A549 (cell line): ENCODE measurements at regions not wholly inside any gene's neighbourhood (a gene's known extent, or its start where the extent isn't known, plus 50 kb on each side); places are given as distances from the start of the nearest gene placed in this dataset.

Experiments used
- ATAC-seq, 2 experiments: fragments of 200-7000 bp in 1 of 2; fragments of >200 bp in 1 of 2; cut with Nextera tagmentation in 1 of 2; cut with Tn5 transposase in 1 of 2; 3 replicates each; pipeline versions ENCODE4 v1.8.0 to v1.9.1; 2018 to 2020; ENCODE audit warnings: mild to moderate bottlenecking in 1 of 2, moderate library complexity in 1 of 2
- CTCF ChIA-PET: fragments of 300-600 bp; sonication (Branson Sonifier 250); formaldehyde crosslinking; extraction: SDS; loops from one replicate; lab custom pipeline; 2021; ENCODE audit warnings: antibody characterized with exemption, inconsistent platforms; lab: Yijun Ruan, JAX
- POLR2A ChIA-PET: fragments of 350-600 bp; formaldehyde crosslinking; extraction: SDS; loops from one replicate; lab custom pipeline; 2021; ENCODE audit warnings: antibody characterized with exemption, inconsistent platforms; lab: Yijun Ruan, JAX
- DNase-seq, 2 experiments: peaks; one replicate each; pipeline versions ENCODE4 v3.0.0 to v3.0.0-alpha.2; 2011 to 2016; ENCODE audit warnings: low read depth in 1 of 2, low spot score in 1 of 2
- FAIRE-seq: peaks from 2 replicates; lab custom pipeline; 2011; peaks lifted over from hg19 to GRCh38; lab: Jason Lieb, UNC
- H3K27ac ChIP-seq, 2 experiments: fragments of >200 bp; sonication (Bioruptor Twin); formaldehyde crosslinking; 3 replicates each; pipeline ENCODE4 v1.5.1; 2016 to 2017
- H3K4me1 ChIP-seq: fragments of >200 bp; sonication (Bioruptor Twin); formaldehyde crosslinking; 3 replicates; pipeline ENCODE4 v1.6.1; 2016
- H3K4me2 ChIP-seq: fragments of >200 bp; sonication (Bioruptor Twin); formaldehyde crosslinking; 3 replicates; pipeline ENCODE4 v1.6.1; 2016
- H3K4me3 ChIP-seq: fragments of >200 bp; sonication (Bioruptor Twin); formaldehyde crosslinking; 3 replicates; pipeline ENCODE4 v1.5.1; 2016
- H3K9me3 ChIP-seq: fragments of >200 bp; sonication (Bioruptor Twin); formaldehyde crosslinking; 3 replicates; pipeline ENCODE4 v1.6.1; 2016
- BCL3 ChIP-seq: fragments of >200 bp; sonication (Bioruptor Twin); formaldehyde crosslinking; IDR thresholded peaks from 3 replicates; pipeline ENCODE4 v1.6.1; 2016
- BHLHE40 ChIP-seq: IDR thresholded peaks from 2 replicates; pipeline ENCODE4 v1.6.1; 2012; ENCODE audit warnings: low read depth, low read length, inconsistent platforms
- EP300 ChIP-seq, 2 experiments: fragments of >200 bp; sonication (Bioruptor Twin); formaldehyde crosslinking; IDR thresholded peaks; 2 replicates in 1 of 2; 3 replicates in 1 of 2; pipeline ENCODE4 v1.6.1; 2016 to 2017
- ESRRA ChIP-seq: fragments of 150-350 bp; IDR thresholded peaks from 2 replicates; pipeline ENCODE4 v1.6.1; 2014; ENCODE audit warnings: mild to moderate bottlenecking, low read length, borderline replicate concordance
- FOSB ChIP-seq: fragments of 250-450 bp; sonication (Bioruptor Pico); IDR thresholded peaks from 2 replicates; pipeline ENCODE4 v1.5.0; 2020; ENCODE audit warnings: mild to moderate bottlenecking, moderate library complexity
- FOSL2 ChIP-seq, 2 experiments: fragments of 450-650 bp in 1 of 2; fragments of >200 bp in 1 of 2; sonication (Bioruptor Twin) in 1 of 2; formaldehyde crosslinking; IDR thresholded peaks; 2 replicates each; pipeline versions ENCODE4 v1.5.0 to v1.6.1; 2016 to 2020; ENCODE audit warnings: mild to moderate bottlenecking in 1 of 2, moderate library complexity in 1 of 2
- HDAC2 ChIP-seq: fragments of 200-600 bp; sonication (generic); IDR thresholded peaks from 2 replicates; pipeline ENCODE4 v1.6.1; 2016
- HEYL ChIP-seq: fragments of 250-450 bp; sonication (Bioruptor Pico); IDR thresholded peaks from 2 replicates; pipeline ENCODE4 v1.8.0; 2021; ENCODE audit warnings: mild to moderate bottlenecking, moderate library complexity
- HOXB13 ChIP-seq: fragments of 250-450 bp; sonication (Bioruptor Pico); IDR thresholded peaks from 2 replicates; pipeline ENCODE4 v1.5.0; 2020; ENCODE audit warnings: low read depth, mild to moderate bottlenecking, moderate library complexity
- JUN ChIP-seq, 2 experiments: fragments of >200 bp; sonication (Bioruptor Twin); formaldehyde crosslinking; IDR thresholded peaks; 2 replicates in 1 of 2; 3 replicates in 1 of 2; pipeline ENCODE4 v1.6.1; 2016 to 2017
- JUNB ChIP-seq: fragments of >200 bp; sonication (Bioruptor Twin); formaldehyde crosslinking; IDR thresholded peaks from 2 replicates; pipeline ENCODE4 v1.6.1; 2016
- MAZ ChIP-seq: fragments of 150-350 bp; IDR thresholded peaks from 2 replicates; pipeline ENCODE4 v1.6.1; 2014; ENCODE audit warnings: antibody characterized with exemption, low read depth, low read length, borderline replicate concordance
- MYC ChIP-seq: IDR thresholded peaks from 2 replicates; pipeline ENCODE4 v1.6.1; 2012; ENCODE audit warnings: mild to moderate bottlenecking, inconsistent platforms, low read length, improper control_type of control experiment, borderline replicate concordance
- NFE2L2 ChIP-seq: fragments of 150-350 bp; conservative IDR thresholded peaks from 2 replicates; pipeline ENCODE4 v1.6.1; 2014; ENCODE audit warnings: low read length
- NPAS2 ChIP-seq: fragments of 250-450 bp; sonication (Bioruptor Pico); IDR thresholded peaks from 2 replicates; pipeline ENCODE4 v1.8.0; 2022; ENCODE audit warnings: mild to moderate bottlenecking, moderate library complexity, borderline replicate concordance
- POLR2A ChIP-seq: IDR thresholded peaks from 2 replicates; pipeline ENCODE4 v1.6.1; 2012; ENCODE audit warnings: mild to moderate bottlenecking, low read length
- RCOR1 ChIP-seq: fragments of 150-350 bp; IDR thresholded peaks from 2 replicates; pipeline ENCODE4 v1.6.1; 2014; ENCODE audit warnings: antibody characterized with exemption, low read length, low read depth
- ZC3H11A ChIP-seq: fragments of 450-650 bp; IDR thresholded peaks from 2 replicates; pipeline ENCODE4 v1.6.1; 2014; ENCODE audit warnings: antibody characterized with exemption, mild to moderate bottlenecking
- ZSCAN20 ChIP-seq: fragments of 250-450 bp; sonication (Bioruptor Pico); IDR thresholded peaks from 2 replicates; pipeline ENCODE4 v1.8.0; 2022; ENCODE audit warnings: mild to moderate bottlenecking, moderate library complexity
- WGBS: methylation state at CpG from one replicate; pipeline ENCODE4 v1.1.6; 2017; ENCODE audit errors: missing lambda C conversion rate; 5-methylcytosine and 5-hydroxymethylcytosine counted together
- TF ChIP-seq, protein P1 (sequence below): fragments of 250-450 bp; sonication (Bioruptor Pico); IDR thresholded peaks from 2 replicates; pipeline ENCODE4 v1.5.0; 2021; ENCODE audit warnings: mild to moderate bottlenecking, moderate library complexity, borderline replicate concordance
- TF ChIP-seq, protein P2 (sequence below): fragments of 150-350 bp; IDR thresholded peaks from 2 replicates; pipeline ENCODE4 v1.6.1; 2014; ENCODE audit warnings: low read depth, mild to moderate bottlenecking, low read length

DNA sequence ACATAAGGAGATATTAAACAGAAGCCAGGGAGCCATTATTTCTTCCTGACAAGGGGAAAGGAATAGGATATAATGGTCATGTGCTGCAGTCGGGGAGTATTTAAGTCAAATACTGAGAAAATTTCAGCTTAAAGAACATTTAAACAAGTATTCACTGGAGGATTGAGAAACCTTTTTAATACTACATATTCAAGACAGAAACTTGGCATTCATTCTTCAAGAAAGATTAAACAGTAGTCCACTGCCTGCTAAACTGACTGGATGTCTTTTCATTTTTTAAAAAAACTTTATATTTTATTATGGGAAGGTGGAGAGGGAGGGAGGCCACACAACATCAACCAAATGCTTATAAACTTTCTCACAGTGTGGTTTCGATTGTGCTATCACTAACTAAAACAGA lies 107.4 kb upstream of the CBLB start:
- no peak overlapping the region for H3K4me3 ChIP-seq
- no peak for FAIRE-seq
- DNase-seq: no peak
- POLR2A ChIA-PET: no interaction called here
- WGBS: 45% methylated on average over 2 of the region's 2 CpGs
- no peaks in the 10 kb centered on the region for H3K4me1 ChIP-seq
- CTCF ChIA-PET: no interaction called here
- ATAC-seq: no peak
- TF ChIP-seq JUNB (no peak), HOXB13 (CRISPR knock-in tag) (no peak), NFE2L2 (no peak), HDAC2 (no peak), ZC3H11A (no peak), BCL3 (no peak), MYC (no peak), POLR2A (no peak), BHLHE40 (no peak), FOSL2 (IDR thresholded peaks at IDR 0.05) (no peak), FOSL2 (CRISPR knock-in tag; IDR thresholded peaks at IDR 0.05) (no peak), MAZ (no peak)
- TF ChIP-seq, protein P1, sequence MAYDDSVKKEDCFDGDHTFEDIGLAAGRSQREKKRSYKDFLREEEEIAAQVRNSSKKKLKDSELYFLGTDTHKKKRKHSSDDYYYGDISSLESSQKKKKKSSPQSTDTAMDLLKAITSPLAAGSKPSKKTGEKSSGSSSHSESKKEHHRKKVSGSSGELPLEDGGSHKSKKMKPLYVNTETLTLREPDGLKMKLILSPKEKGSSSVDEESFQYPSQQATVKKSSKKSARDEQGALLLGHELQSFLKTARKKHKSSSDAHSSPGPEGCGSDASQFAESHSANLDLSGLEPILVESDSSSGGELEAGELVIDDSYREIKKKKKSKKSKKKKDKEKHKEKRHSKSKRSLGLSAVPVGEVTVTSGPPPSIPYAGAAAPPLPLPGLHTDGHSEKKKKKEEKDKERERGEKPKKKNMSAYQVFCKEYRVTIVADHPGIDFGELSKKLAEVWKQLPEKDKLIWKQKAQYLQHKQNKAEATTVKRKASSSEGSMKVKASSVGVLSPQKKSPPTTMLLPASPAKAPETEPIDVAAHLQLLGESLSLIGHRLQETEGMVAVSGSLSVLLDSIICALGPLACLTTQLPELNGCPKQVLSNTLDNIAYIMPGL: no peak
- H3K4me2 ChIP-seq: no peak overlapping the region
- H3K9me3 ChIP-seq: peaks cover 13% of the 10 kb centered on the region; the same call in 2 of the 3 replicates
- H3K27ac ChIP-seq: no peak overlapping the region

DNA sequence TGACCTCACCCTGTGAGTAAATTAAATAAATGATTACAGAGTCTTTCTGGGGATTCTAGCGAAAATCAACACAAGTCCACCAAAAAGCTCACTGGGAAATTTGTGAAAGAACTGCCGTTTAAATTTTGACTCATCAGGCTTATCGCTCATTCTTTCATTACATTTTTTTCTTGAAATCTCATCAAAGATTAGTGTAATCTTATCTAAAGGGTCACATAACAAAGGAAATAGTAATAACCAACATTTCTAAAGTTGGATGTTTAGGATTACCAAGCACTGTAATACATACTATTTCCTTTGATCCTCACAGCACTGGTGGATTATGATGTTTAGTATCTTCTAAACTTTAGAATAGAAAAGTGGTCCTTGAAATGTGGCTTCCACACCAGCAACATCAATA lies 111.1 kb upstream of the CBLB start:
- WGBS: 73% methylated on average over 3 of the region's 3 CpGs
- H3K27ac ChIP-seq: no peak overlapping the region
- no peak for DNase-seq
- H3K4me3 ChIP-seq: no peak overlapping the region
- no peak for ATAC-seq
- no peaks in the 10 kb centered on the region for H3K4me1 ChIP-seq
- TF ChIP-seq FOSB (CRISPR knock-in tag): no peak
- TF ChIP-seq NPAS2: no peak
- TF ChIP-seq MAZ: no peak
- TF ChIP-seq NFE2L2: no peak
- TF ChIP-seq EP300 (IDR thresholded peaks at IDR 0.05): no peak
- TF ChIP-seq JUN (IDR thresholded peaks at IDR 0.05): no peak
- TF ChIP-seq, protein P2, sequence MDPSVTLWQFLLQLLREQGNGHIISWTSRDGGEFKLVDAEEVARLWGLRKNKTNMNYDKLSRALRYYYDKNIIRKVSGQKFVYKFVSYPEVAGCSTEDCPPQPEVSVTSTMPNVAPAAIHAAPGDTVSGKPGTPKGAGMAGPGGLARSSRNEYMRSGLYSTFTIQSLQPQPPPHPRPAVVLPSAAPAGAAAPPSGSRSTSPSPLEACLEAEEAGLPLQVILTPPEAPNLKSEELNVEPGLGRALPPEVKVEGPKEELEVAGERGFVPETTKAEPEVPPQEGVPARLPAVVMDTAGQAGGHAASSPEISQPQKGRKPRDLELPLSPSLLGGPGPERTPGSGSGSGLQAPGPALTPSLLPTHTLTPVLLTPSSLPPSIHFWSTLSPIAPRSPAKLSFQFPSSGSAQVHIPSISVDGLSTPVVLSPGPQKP: no peak
- no peak for TF ChIP-seq HEYL (CRISPR knock-in tag)
- no peak for TF ChIP-seq JUNB
- TF ChIP-seq, all 56 proteins: peak for 0
- H3K9me3 ChIP-seq: peaks cover 10% of the 10 kb centered on the region; the same call in 1 of the 3 replicates
- no peak for FAIRE-seq
- ChIA-PET POLR2A (no interaction called here), CTCF (no interaction called here)
- no peak overlapping the region for H3K4me2 ChIP-seq

DNA sequence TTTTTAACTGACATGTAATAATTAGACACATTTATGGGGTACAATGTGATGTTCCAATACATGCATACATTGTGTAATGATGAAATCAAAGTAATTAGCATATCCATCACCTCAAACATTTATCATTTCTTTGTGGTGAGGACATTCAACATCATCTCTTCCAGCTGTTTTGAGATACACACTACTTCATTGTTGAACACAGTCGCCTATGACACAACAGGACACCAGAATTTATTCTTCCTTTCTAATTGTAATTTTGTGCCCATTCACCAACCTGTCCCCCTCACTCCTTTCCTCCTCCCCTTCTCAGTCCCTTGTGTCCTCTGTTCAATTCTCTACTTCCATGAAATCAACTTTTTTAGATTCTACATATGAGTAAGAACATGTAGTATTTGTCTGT lies 113.4 kb upstream of the CBLB start:
- no peaks in the 10 kb centered on the region for H3K4me1 ChIP-seq
- no peak overlapping the region for H3K27ac ChIP-seq
- no peak overlapping the region for H3K4me2 ChIP-seq
- CTCF ChIA-PET: interaction anchor here (1.3 kb wide), 1 partner anchor 15 kb away, joined by 3 read pairs; no protein-coding TSS in a partner anchor
- DNase-seq (no peak), FAIRE-seq (no peak), ATAC-seq (no peak)
- POLR2A ChIA-PET: no interaction called here
- TF ChIP-seq FOSB (CRISPR knock-in tag) (no peak), RCOR1 (no peak), ESRRA (no peak), ZSCAN20 (CRISPR knock-in tag) (no peak), HOXB13 (CRISPR knock-in tag) (no peak), FOSL2 (IDR thresholded peaks at IDR 0.05) (no peak), FOSL2 (CRISPR knock-in tag; IDR thresholded peaks at IDR 0.05) (no peak), NPAS2 (no peak)
- peaks cover 10% of the 10 kb centered on the region; the same call in 1 of the 3 replicates for H3K9me3 ChIP-seq
- no peak overlapping the region for H3K4me3 ChIP-seq
- WGBS: 86% methylated on average over 1 of the region's 1 CpG
